ENCODE measurements at regions not wholly inside any gene's neighbourhood (a gene's known extent, or its start where the extent isn't known, plus 50 kb on each side); places are given as distances from the start of the nearest gene placed in this dataset.

DNA sequence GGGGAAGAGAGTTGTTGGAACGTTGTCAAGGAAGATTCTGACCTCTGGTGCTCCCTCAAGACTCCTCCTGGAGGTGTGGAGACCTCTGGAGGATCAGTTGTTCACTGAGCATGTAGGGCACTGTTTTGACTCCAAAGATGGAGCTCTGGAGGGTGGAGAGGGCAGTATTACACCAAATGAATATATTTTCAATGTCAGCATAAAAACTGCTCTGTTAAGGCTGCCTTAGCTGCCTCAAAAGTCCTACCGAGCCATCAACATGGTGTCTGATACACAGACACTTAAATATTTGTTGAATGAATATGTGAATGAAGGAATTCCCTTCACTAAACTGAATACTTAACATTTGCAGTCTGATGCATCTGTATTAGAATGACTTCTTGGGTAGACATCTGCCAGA is 144.2 kb upstream of the SPON1 start:
- H2BK120ac ChIP-seq (ENCODE audit: low read depth, low read length, poor library complexity, severe bottlenecking), result no peak overlapping the region
- H3K4ac ChIP-seq (ENCODE audit: low read depth, low read length), result no peak overlapping the region
- TF ChIP-seq, protein P1, sequence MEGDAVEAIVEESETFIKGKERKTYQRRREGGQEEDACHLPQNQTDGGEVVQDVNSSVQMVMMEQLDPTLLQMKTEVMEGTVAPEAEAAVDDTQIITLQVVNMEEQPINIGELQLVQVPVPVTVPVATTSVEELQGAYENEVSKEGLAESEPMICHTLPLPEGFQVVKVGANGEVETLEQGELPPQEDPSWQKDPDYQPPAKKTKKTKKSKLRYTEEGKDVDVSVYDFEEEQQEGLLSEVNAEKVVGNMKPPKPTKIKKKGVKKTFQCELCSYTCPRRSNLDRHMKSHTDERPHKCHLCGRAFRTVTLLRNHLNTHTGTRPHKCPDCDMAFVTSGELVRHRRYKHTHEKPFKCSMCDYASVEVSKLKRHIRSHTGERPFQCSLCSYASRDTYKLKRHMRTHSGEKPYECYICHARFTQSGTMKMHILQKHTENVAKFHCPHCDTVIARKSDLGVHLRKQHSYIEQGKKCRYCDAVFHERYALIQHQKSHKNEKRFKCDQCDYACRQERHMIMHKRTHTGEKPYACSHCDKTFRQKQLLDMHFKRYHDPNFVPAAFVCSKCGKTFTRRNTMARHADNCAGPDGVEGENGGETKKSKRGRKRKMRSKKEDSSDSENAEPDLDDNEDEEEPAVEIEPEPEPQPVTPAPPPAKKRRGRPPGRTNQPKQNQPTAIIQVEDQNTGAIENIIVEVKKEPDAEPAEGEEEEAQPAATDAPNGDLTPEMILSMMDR (conservative IDR thresholded peaks at IDR 0.05), result no peak
- H3K4me1 ChIP-seq (ENCODE audit: insufficient read depth, low read length), result no peaks in the 10 kb centered on the region
- no peaks in the 10 kb centered on the region for H3K9me3 ChIP-seq (ENCODE audit: control insufficient read depth, low read depth, low read length)
- WGBS (ENCODE audit: extremely low coverage, insufficient read length, low lambda C conversion rate), result no CpG with 5 or more reads among the region's 2 CpGs
- Mint-ChIP-seq H3K27ac (no peak overlapping the region; a peak in 1 of 7 replicates), H3K36me3 (ENCODE audit: insufficient read depth in 1 of 3, low read depth in 3 of 3) (peaks cover 0 to 4% (median 4%) of the 10 kb centered on the region in 3 experiments; a peak in 4 of 7 replicates), H3K4me1 (no peaks in the 10 kb centered on the region), H3K9me3 (peaks cover 4 to 5% of the 10 kb centered on the region in 2 experiments), H3K27me3 (ENCODE audit: low read depth) (peaks cover 2% of the 10 kb centered on the region; the same call in 1 of the 2 replicates), H3K4me3 (no peak overlapping the region)
- no peak overlapping the region for H3K9ac ChIP-seq (ENCODE audit: extremely low read depth, insufficient read length, low read length)
- no peak overlapping the region for H3K4me2 ChIP-seq (ENCODE audit: insufficient read depth, insufficient read length, low read length)
- no peak overlapping the region for H2BK15ac ChIP-seq (ENCODE audit: low read depth, low read length)
- H3K18ac ChIP-seq (ENCODE audit: insufficient read length, low read depth, low read length), result no peak overlapping the region
- no peaks in the 10 kb centered on the region for H3K79me1 ChIP-seq (ENCODE audit: insufficient read depth, low read depth, low read length, poor library complexity, severe bottlenecking)
- H3T11ph ChIP-seq (ENCODE audit: low read length), result no peak overlapping the region
- no peak overlapping the region for H4K91ac ChIP-seq (ENCODE audit: insufficient read length, low read depth, low read length)
- H3K23ac ChIP-seq (ENCODE audit: insufficient read length, low read depth, low read length), result no peak overlapping the region
- no peak overlapping the region for H2BK12ac ChIP-seq (ENCODE audit: insufficient read length, low read depth, low read length)
- no peak overlapping the region for H4K5ac ChIP-seq (ENCODE audit: insufficient read length, low read depth, low read length)
- H4K20me1 ChIP-seq (ENCODE audit: control insufficient read depth, insufficient read depth, insufficient read length), result no peaks in the 10 kb centered on the region
- H3K14ac ChIP-seq (ENCODE audit: insufficient read depth, low read length), result no peak overlapping the region
- H2AK5ac ChIP-seq (ENCODE audit: insufficient read length, low read length), result no peak overlapping the region
- H3K27ac ChIP-seq (ENCODE audit: insufficient read length, low read depth, low read length), result no peak overlapping the region
- no peaks in the 10 kb centered on the region for H3K79me2 ChIP-seq (ENCODE audit: insufficient read depth, low read length)
- DNase-seq, result no peak
- H2AFZ ChIP-seq (ENCODE audit: low read length), result no peak overlapping the region
- H2BK5ac ChIP-seq (ENCODE audit: insufficient read length, low read length), result no peak overlapping the region
- H3K56ac ChIP-seq (ENCODE audit: insufficient read length, low read depth, low read length), result no peak overlapping the region
- H3K23me2 ChIP-seq (ENCODE audit: insufficient read length, low read depth, low read length, poor library complexity, severe bottlenecking), result no peaks in the 10 kb centered on the region
- H2BK20ac ChIP-seq (ENCODE audit: low read depth, low read length, poor library complexity, severe bottlenecking), result no peak overlapping the region
- no peaks in the 10 kb centered on the region for H3K27me3 ChIP-seq (ENCODE audit: insufficient read depth, low read length)
- no peak overlapping the region for H4K8ac ChIP-seq (replicated peaks; ENCODE audit: insufficient read length, low read depth, low read length)

Data from H9 (cell line).